Muscle of arm (tissue), 1 donor: ENCODE measurements at regions not wholly inside any gene's neighbourhood (a gene's known extent, or its start where the extent isn't known, plus 50 kb on each side); places are given as distances from the start of the nearest gene placed in this dataset.
A peak's percentile ranks its signal among the peaks of the same experiment; 100 is the strongest.
"Not testable (repeated sequence)": the region's sequence is repeated elsewhere in the genome, so short reads cannot be mapped to it uniquely, and the experiment has no call there.

ENCODE experiments used
- DNase-seq: peaks from one replicate; pipeline ENCODE4 v3.0.0-alpha.2; 2013

GRCh38 chr9:110121170-110121569 is 86.8 kb downstream of the C9orf152 start:
- DNase-seq, result no peak

DNA sequence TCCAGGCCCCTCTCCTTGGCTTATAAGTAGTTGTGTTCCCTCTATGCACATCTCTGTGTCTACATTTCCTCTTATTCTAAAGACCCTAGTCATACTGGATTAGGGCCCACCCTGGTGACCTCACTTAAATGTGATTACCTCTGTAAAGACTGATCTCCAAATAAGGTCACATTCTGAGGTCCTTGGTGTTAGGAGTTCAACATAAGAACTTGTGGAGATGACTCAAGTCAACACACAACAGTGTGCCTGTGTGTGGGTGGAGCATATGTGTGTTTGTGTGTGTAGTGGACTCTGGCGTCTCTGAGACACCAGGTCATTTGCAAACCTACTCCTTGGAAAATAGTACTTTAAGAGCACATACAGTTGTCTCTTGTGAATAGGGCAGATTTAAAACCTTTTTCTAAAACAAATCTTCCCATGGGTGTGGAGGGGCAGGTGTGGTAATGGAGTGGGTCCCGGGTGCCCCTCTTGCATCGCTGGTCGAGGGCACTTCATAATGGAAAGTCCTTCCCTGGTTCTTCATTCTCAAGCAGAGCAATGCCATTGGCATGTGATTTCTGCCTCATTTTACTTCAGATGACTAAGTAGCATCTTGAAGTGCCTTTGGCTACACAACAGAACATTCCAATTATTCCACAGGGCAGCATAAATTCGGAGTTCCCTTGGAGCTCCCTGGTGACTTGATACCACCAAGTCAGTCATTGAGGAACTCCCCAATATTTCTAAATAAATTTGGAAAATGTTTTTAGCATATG is 84.4 kb downstream of the C9orf152 start:
- no peak for DNase-seq

DNA sequence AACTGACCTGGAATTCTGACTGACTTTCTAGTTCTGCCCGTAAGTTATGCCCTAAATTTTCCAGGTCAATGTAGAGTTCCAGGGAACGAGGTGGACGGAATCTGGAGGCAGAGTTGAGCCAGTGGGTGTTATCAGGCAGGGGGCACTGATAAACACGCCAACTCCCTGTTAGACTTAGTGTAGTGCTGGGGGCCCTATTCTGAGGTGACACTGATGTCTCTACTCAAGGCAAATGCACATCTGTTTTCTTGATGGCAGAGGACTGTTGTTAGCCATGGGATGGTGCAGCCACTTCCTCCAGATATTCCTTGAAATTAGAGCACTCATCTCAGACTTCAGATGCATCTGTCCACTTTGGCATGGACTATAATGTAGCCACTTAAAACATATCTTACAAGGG is 83.5 kb downstream of the C9orf152 start:
- DNase-seq, result no peak

DNA sequence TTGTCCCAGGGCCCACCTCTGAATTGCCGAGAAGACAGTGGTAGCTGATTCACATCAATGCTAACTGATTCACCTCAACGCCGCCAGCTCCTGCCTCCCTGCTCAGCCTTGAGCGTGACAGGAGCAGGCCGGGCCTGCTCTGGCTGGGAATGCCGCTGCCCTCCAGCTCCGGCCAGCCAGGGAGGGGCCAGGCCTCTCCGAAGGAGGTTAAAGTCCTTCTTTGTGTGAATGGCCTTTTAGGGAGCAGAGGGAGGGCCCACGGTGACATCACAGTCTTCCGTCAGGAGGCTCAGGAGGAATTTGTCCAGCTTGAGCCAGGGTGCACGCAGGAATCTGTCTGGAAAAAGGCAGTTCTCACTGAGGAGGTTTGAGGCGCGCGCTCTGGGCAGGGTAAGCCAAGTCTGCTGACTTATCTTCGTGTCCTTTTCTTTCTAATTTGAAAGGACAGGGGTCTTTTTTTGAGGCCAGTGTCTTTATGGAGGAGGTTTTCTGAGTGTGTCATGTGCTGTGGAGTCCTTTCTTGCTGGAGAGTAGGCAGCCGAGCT is 82.7 kb downstream of the C9orf152 start:
- peak; percentile 89 for DNase-seq

- DNase-seq, result no peak
Measured at GRCh38 chr9:110125763-110126351, 82.1 kb downstream of the C9orf152 start.

DNA sequence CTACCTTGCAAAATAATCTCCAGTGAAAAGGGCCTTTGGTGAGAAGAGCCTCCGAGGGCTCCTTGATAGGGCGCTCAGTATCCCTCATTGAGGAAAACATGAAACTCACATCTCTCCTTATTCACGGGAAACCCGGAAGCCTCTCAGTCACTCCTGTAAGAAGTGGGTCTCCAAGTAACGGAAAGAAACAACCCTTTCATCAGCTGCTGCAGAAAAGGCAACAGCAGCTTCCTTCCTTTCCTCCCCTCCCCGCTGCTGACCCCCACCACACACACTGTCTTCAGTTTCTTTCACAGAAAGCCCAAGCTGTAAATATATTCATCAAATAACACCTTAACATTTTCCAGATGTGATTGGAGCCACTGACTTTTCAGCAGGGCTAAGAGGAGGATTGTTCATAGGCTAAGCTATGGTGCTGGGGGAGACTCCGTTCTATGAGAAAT is 81.4 kb downstream of the C9orf152 start:
- no peak for DNase-seq

DNA sequence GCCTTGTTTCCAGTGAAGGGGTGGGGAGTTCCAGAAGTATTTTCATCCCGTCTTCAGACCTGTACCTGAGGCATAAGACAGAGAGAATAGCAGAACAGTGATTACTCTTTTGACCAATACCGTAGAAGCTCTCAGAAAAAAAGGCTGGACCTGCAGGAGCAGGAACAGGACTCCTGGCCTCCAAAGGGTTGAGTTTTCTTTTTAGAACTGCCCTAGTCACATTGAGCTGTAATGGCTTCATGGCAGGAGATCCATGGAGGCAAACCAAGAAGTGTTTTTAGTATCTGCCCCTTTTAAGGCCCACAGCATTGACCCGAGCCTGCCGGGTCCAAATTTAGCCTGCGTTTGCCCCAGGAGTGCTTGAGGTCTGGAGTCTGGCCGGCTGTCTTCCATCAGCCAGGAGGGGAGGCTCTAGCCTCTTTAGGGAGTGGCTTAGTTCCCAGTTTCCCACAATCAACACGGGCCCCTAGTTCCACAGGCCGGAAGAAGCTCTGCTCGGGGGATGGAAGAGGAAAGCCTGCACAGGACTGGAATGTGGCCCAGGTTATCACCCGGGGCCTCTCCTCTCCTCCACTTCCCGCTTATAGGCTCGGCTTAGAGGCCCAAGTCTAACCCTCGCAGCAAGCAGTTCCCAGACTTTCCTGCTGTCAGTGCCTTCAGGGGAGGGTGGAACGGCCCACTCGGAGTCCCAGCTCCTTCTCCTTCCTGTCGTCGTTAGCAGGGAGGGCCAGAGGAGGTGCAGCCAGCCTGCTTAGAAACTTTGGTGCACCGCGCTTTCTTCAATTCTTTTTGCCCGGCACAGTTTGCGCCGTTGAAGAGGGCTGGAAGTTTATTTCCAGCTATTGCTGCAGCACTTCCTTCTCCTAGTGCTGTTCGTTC is 80.7 kb downstream of the C9orf152 start:
- peak; percentile 91 for DNase-seq

DNA sequence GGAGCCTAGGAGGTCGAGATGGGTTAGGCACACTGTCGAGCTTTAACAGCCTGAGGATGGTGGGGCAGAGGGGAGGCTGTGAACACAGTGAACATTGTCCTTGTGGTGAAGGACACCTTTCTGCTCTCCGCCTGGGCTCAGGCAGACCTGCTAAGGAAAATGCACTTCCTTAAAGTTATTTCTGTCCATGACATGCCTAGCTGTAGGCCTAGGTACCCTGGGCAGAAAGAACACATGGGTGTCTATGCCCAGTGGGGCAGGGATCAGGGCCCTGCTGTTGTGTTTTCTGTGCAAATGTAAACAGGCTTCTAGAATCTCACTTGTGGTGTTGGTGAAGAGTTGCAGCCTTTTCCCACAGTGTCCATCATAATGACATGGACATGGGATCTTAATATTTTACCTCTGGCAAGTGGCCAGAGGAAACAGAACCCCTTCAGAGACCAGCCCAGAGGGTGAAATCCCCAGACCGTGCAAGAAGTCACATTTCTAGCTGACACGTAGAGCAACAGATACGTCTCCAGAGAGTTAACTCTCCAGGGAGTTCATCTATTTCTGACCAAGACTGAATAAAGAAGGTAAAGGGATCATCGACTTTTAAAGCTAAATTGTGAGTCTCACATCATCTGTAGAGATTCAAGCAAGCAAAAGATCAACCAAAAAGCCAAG is 79.2 kb downstream of the C9orf152 start:
- DNase-seq, result no peak

DNA sequence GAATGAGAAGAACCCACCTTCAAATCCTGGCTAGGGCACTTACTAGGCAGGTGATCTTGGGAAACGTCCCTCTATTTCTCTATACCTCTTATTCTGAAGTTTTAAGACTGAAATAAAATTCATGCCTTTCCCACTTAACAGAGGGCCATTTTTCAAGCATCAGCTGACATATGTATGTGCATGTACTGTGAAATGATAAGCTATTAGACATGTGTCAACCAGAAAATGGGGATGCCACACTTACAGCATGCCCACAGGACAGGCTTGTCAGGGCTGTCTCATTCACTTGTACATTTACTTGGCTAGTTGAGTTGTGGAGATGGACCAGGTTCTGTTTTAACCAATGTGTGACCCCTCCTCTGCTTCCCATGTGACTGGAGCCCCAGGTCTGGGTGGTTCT is 78.5 kb downstream of the C9orf152 start:
- no peak for DNase-seq

DNA sequence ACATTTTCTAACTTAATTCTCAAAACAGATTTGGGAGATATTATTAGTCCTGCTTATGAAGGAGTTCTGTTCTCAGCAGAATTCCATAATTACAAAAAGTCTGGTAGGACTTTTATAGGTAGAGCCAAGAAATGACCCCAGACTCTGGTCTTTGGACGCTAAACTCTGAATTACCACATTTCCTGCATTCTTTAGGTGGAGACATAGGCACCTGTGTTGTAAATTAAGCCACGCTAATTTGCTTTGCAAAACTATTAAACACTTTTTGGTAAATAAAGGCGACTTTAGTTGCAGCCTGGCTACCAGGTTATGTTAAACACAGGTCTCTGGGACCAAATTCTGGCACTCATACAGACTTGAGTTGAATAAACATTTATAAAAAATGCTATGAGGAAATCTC is 77.7 kb downstream of the C9orf152 start:
- no peak for DNase-seq

DNA sequence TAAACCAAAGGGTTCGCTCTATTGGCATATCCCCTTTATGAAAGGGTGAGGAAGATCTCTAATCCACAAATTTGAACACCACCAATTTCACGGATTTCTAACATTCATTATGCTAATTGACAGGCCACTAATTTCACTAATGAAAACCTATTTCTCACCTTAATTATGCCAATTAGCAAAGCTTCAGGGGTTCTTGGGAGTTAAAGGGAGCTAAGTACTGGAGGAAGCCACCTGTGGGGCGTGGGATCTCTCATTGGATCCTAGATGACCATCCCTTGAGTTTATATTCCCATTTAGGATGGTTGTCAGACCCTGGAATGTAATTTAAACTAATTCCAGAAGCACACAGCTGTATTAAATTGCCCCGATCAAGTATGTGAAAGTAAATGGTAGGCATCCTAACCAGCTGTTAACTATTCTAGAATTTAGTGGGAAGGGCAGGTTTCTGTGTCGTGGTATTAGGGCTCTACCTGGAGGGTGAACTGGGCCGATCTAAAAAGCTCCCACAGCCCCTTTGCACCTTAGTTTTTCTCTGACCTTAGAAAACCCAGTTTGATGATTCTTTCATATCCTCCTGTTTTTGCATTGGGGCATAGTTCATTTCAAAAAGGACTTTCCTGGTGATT is 77.1 kb downstream of the C9orf152 start:
- DNase-seq, result no peak

DNA sequence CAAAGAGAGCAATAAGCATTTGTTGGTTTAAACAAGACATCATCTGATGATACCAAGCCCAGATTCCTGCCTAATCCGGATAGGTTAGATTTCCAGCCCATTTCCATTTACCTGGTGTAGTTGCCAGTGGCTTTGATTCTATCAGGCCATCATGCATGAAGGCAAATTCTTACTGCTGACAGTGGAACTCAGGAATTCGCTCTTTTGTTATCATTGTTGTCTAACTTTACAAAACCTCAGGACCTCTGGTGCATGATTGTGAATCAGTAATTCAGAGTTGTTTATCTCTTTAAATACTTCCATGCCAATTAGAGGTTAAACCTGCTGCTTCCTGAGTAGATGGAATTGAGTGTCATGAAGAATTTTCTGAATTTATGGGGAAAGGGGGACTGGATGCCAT is 76.5 kb downstream of the C9orf152 start:
- DNase-seq, result no peak

GRCh38 chr9:110132531-110132930 is 75.4 kb downstream of the C9orf152 start:
- DNase-seq, result not testable (repeated sequence)

- DNase-seq, result no peak
Measured at GRCh38 chr9:110133059-110133458, 74.9 kb downstream of the C9orf152 start.

DNA sequence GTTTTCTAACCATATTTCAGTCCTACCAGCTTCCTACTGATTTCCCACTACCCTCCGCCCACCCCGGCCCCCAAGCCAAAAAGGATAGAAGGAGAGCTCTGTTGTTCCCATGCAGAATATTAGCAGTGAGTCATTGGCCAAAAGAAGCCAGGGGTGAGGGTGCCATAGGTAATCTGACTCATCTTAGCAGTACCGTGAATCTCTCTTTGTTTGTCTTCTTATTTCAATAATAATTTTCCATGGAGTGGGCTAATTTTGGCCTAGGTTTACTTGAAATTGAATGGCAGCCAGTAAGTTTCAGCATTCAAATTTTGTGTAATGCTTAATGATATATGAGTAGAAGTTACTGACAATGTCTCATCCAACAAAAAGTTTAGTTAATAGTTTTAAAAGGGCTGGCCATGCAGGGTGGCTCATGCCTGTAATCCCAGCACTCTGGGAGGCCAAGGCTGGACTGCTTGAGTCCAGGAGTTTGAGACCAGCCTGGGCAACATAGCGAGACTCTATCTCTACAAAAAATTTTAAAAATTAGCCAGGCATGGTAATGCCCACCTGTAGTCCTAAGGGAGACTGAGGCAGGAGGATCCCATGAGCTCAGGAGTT is 74.2 kb downstream of the C9orf152 start:
- DNase-seq, result no peak

- no peak for DNase-seq
Measured at GRCh38 chr9:110135846-110136245, 72.1 kb downstream of the C9orf152 start.

GRCh38 chr9:110136802-110137201 is 71.2 kb downstream of the C9orf152 start:
- no peak for DNase-seq

DNA sequence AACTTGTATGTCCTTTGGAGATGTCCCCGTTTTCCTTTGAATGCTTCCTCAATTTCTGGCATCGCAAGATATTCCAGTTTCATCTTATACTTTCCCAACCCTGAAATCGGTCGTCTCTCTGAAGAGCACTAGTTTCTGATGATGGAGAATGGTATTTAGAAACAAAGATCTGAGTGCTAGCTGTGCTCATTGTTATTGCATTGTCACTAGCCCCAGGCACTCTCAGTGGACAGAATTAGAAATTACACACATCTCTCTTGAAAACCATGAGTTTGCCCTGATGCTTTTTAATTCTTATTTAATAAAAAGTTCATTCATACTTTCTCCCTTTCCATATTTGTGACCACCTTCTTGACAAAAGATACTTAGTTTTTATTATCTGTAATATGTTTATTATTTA is 67.7 kb downstream of the C9orf152 start:
- no peak for DNase-seq

- no peak for DNase-seq
Measured at GRCh38 chr9:110141227-110141793, 66.6 kb downstream of the C9orf152 start.

DNA sequence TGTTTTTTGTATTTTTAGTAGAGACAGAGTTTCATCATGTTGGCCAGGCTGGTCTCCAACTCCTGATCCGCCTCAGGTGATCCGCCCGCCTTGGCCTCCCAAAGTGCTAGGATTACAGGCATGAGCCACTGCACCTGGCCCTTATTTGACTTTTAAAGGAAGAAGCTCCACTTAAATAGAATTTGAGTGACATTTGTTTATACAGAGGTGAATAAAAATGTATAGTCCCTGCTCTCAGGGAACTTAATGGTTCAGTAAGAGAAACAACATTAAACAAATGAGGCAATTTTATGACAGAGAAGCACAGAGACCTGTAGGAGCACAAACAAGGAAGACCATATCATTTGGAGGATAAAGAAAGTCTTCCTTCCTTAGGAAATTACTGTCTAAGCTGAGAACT is 65.7 kb downstream of the C9orf152 start:
- no peak for DNase-seq
